ENCODE measurements at regions not wholly inside any gene's neighbourhood (a gene's known extent, or its start where the extent isn't known, plus 50 kb on each side); places are given as distances from the start of the nearest gene placed in this dataset.

DNA sequence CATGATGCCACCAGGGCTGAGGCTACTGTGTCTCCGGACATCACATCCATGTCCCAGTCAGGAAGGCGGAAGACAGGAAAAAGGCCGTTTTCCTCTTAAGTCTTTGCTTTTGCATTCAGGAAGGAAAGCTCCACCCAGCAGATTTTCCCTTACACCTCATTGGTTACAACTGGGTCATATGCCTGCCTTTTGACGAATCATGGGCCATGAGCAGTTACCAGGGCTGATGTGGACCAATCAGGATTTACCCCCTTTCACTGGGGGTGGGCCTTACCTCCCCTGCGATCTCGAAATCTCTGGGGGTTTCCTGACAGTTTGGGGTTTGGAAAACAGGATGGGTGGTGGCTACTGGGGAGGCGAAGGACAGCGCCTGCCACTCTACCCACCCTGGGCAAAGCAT is 52.5 kb upstream of the GRPEL1 start:
- WGBS (ENCODE audit: insufficient coverage): 100% methylated on average over 2 of the region's 8 CpGs
- H3K27ac ChIP-seq (ENCODE audit: low read depth in 1 of 2, low read length in 2 of 2): no peak overlapping the region

DNA sequence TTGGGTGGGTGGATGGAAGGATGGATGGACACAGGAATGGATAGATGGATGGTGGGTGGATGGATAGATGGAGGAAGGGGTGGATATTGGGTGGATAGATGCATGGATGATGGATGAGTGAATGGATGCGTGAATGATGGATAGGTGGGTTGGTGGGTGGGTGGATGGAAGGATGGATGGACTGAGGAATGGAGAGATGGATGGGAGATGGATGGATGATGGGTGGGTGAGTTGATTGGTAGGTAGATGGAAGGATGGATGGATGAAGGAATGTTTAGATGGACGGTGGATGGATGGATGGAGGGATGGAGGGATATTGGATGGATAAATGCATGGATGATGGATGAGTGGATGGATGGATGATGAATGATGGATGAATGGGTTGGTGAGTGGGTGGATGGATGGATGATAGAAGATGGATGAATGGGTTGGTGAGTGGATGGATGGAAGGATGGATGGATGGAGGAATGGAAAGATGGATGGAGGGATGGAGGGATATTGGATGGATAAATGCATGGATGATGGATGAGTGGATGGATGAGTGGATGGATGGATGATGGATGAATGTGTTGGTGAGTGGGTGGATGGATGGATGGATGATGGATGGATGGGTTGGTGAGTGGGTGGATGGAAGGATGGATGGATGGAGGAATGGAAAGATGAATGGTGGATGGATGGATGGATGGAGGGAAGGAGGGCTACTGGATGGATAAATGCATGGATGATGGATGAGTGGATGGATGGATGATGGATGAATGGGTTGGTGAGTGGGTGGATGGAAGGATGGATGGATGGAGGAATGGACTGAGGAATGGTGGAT is 50.4 kb upstream of the GRPEL1 start:
- Mint-ChIP-seq H3K27ac (peak overlapping the region in 1 of 7 donors; percentile 12), H3K36me3 (no peaks in the 10 kb centered on the region), H3K4me3 (no peak overlapping the region), H3K27me3 (ENCODE audit: low read depth in 3 of 3) (peaks cover 10 to 19% (median 12%) of the 10 kb centered on the region in 3 donors), H3K4me1 (no peaks in the 10 kb centered on the region), H3K9me3 (peaks cover 0 to 10% (median 5%) of the 10 kb centered on the region in 7 donors)
- Histone ChIP-seq H3K4me1 (ENCODE audit: control insufficient read depth in 1 of 2, insufficient read depth in 2 of 2, low read length in 2 of 2) (no peaks in the 10 kb centered on the region), H3K36me3 (replicated peaks in 1 of 2; ENCODE audit: control insufficient read depth in 1 of 2, insufficient read depth in 2 of 2, low read length in 2 of 2) (no peaks in the 10 kb centered on the region), H2AFZ (ENCODE audit: insufficient read depth, low read depth, low read length, poor library complexity, severe bottlenecking) (no peak overlapping the region), H3K9me3 (replicated peaks in 1 of 2; ENCODE audit: control insufficient read depth in 1 of 2, insufficient read depth in 1 of 2, low read length in 2 of 2) (no peaks in the 10 kb centered on the region), H3K27me3 (ENCODE audit: control insufficient read depth in 2 of 2, insufficient read depth in 2 of 2, low read length in 2 of 2) (no peaks in the 10 kb centered on the region), H4K20me1 (ENCODE audit: insufficient read depth, low read length) (no peaks in the 10 kb centered on the region), H3K4me3 (replicated peaks in 1 of 3; ENCODE audit: low read depth in 2 of 3, low read length in 3 of 3) (no peak overlapping the region), H3K4me2 (replicated peaks; ENCODE audit: extremely low read depth, low read length, poor library complexity, severe bottlenecking) (no peak overlapping the region), H3K27ac (ENCODE audit: low read depth in 1 of 2, low read length in 2 of 2) (no peak overlapping the region), H3K79me2 (ENCODE audit: insufficient read depth, low read length) (no peaks in the 10 kb centered on the region), H3K9ac (ENCODE audit: insufficient read depth, low read length, poor library complexity, severe bottlenecking) (no peak overlapping the region)
- DNase-seq: no peak
- 90% methylated on average over 2 of the region's 2 CpGs for WGBS (ENCODE audit: insufficient coverage)
- TF ChIP-seq, protein P1, sequence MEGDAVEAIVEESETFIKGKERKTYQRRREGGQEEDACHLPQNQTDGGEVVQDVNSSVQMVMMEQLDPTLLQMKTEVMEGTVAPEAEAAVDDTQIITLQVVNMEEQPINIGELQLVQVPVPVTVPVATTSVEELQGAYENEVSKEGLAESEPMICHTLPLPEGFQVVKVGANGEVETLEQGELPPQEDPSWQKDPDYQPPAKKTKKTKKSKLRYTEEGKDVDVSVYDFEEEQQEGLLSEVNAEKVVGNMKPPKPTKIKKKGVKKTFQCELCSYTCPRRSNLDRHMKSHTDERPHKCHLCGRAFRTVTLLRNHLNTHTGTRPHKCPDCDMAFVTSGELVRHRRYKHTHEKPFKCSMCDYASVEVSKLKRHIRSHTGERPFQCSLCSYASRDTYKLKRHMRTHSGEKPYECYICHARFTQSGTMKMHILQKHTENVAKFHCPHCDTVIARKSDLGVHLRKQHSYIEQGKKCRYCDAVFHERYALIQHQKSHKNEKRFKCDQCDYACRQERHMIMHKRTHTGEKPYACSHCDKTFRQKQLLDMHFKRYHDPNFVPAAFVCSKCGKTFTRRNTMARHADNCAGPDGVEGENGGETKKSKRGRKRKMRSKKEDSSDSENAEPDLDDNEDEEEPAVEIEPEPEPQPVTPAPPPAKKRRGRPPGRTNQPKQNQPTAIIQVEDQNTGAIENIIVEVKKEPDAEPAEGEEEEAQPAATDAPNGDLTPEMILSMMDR (IDR thresholded peaks at IDR 0.05): no peak
- intact Hi-C loops (cut with micrococcal nuclease): no loop called here

More for the DNA sequence above, 52.5 kb upstream of the GRPEL1 start:
- H3K9me3 Mint-ChIP-seq: peaks cover 0 to 10% (median 5%) of the 10 kb centered on the region in 7 donors
- Histone ChIP-seq H3K9ac (ENCODE audit: insufficient read depth, low read length, poor library complexity, severe bottlenecking) (no peak overlapping the region), H3K27me3 (ENCODE audit: control insufficient read depth in 2 of 2, insufficient read depth in 2 of 2, low read length in 2 of 2) (no peaks in the 10 kb centered on the region), H3K4me3 (replicated peaks in 1 of 3; ENCODE audit: low read depth in 2 of 3, low read length in 3 of 3) (no peak overlapping the region), H4K20me1 (ENCODE audit: insufficient read depth, low read length) (no peaks in the 10 kb centered on the region), H3K79me2 (ENCODE audit: insufficient read depth, low read length) (no peaks in the 10 kb centered on the region), H3K4me1 (ENCODE audit: control insufficient read depth in 1 of 2, insufficient read depth in 2 of 2, low read length in 2 of 2) (no peaks in the 10 kb centered on the region), H3K9me3 (replicated peaks in 1 of 2; ENCODE audit: control insufficient read depth in 1 of 2, insufficient read depth in 1 of 2, low read length in 2 of 2) (no peaks in the 10 kb centered on the region), H3K4me2 (replicated peaks; ENCODE audit: extremely low read depth, low read length, poor library complexity, severe bottlenecking) (no peak overlapping the region), H2AFZ (ENCODE audit: insufficient read depth, low read depth, low read length, poor library complexity, severe bottlenecking) (no peak overlapping the region), H3K36me3 (replicated peaks in 1 of 2; ENCODE audit: control insufficient read depth in 1 of 2, insufficient read depth in 2 of 2, low read length in 2 of 2) (no peaks in the 10 kb centered on the region)
- intact Hi-C loops (cut with micrococcal nuclease): no loop called here
- TF ChIP-seq, protein P1 (IDR thresholded peaks at IDR 0.05): no peak
- H3K27ac Mint-ChIP-seq: no peak overlapping the region
- DNase-seq: no peak
- no peaks in the 10 kb centered on the region for H3K4me1 Mint-ChIP-seq
- no peaks in the 10 kb centered on the region for H3K36me3 Mint-ChIP-seq
- H3K27me3 Mint-ChIP-seq (ENCODE audit: low read depth in 3 of 3): peaks cover 8 to 26% (median 12%) of the 10 kb centered on the region in 3 donors
- no peak overlapping the region for H3K4me3 Mint-ChIP-seq
